M059J (cell line): ENCODE measurements at regions not wholly inside any gene's neighbourhood (a gene's known extent, or its start where the extent isn't known, plus 50 kb on each side); places are given as distances from the start of the nearest gene placed in this dataset.

Source experiments
- DNase-seq: peaks from one replicate; pipeline ENCODE4 v3.0.0-alpha.2; 2012; ENCODE audit warnings: low read depth

GRCh38 chr17:77418609-77419008 lies 277.8 kb downstream of the SEC14L1 start:
- DNase-seq: no peak

GRCh38 chr17:77419095-77419494 lies 278.3 kb downstream of the SEC14L1 start:
- DNase-seq: no peak

- peak; percentile 77 for DNase-seq
These were observed 278.9 kb downstream of the SEC14L1 start for GRCh38 chr17:77419547-77420094.

GRCh38 chr17:77420095-77420803 lies 279.5 kb downstream of the SEC14L1 start:
- DNase-seq: no peak

- peak; percentile 86 for DNase-seq
These were observed 280.2 kb downstream of the SEC14L1 start for GRCh38 chr17:77420804-77421629.

- DNase-seq: no peak
These were observed 280.8 kb downstream of the SEC14L1 start for GRCh38 chr17:77421630-77421972.

GRCh38 chr17:77422104-77422747 lies 281.5 kb downstream of the SEC14L1 start:
- peak; percentile 79 for DNase-seq

GRCh38 chr17:77422748-77423113 lies 282.0 kb downstream of the SEC14L1 start:
- no peak for DNase-seq

GRCh38 chr17:77423589-77424451 lies 283.1 kb downstream of the SEC14L1 start:
- DNase-seq: peak; percentile 93

- DNase-seq: peak; percentile 89
These were observed 284.0 kb downstream of the SEC14L1 start for GRCh38 chr17:77424585-77425344.

GRCh38 chr17:77425348-77425747 lies 284.6 kb downstream of the SEC14L1 start:
- DNase-seq: no peak

- peak; percentile 89 for DNase-seq
These were observed 285.2 kb downstream of the SEC14L1 start for GRCh38 chr17:77425791-77426641.

GRCh38 chr17:77426676-77427386 lies 286.1 kb downstream of the SEC14L1 start:
- DNase-seq: no peak

GRCh38 chr17:77427391-77427991 lies 286.7 kb downstream of the SEC14L1 start:
- DNase-seq: peak; percentile 82

GRCh38 chr17:77428020-77428748 lies 287.4 kb downstream of the SEC14L1 start:
- DNase-seq: no peak

- DNase-seq: no peak
These were observed 288.1 kb downstream of the SEC14L1 start for GRCh38 chr17:77428749-77429368.

- no peak for DNase-seq
These were observed 288.7 kb downstream of the SEC14L1 start for GRCh38 chr17:77429369-77429968.
